NCI-H510A treated with DMSO at 0.1 percent for 48 hours (cell line): ENCODE measurements at regions not wholly inside any gene's neighbourhood (a gene's known extent, or its start where the extent isn't known, plus 50 kb on each side); places are given as distances from the start of the nearest gene placed in this dataset.

Experiments
- DNase-seq: peaks from one replicate; lab custom pipeline; 2025; lab: John Stamatoyannopoulos, UW

- peak; percentile 30 for DNase-seq
Measured at GRCh38 chr11:120013325-120014250, 124.3 kb downstream of the TRIM29 start.

GRCh38 chr11:120012245-120012644 is 125.7 kb downstream of the TRIM29 start:
- DNase-seq: no peak

GRCh38 chr11:120011836-120012235 is 126.1 kb downstream of the TRIM29 start:
- DNase-seq: no peak

GRCh38 chr11:120010775-120011174 is 127.1 kb downstream of the TRIM29 start:
- no peak for DNase-seq

- no peak for DNase-seq
Measured at GRCh38 chr11:120009938-120010337, 128.0 kb downstream of the TRIM29 start.

- no peak for DNase-seq
Measured at GRCh38 chr11:120007144-120007543, 130.8 kb downstream of the TRIM29 start.

- no peak for DNase-seq
Measured at GRCh38 chr11:120004723-120005122, 133.2 kb downstream of the TRIM29 start.

- peak; percentile 79 for DNase-seq
Measured at GRCh38 chr11:120001178-120002090, 136.5 kb downstream of the TRIM29 start.

- DNase-seq: no peak
Measured at GRCh38 chr11:119999220-119999619, 138.7 kb downstream of the TRIM29 start.

- no peak for DNase-seq
Measured at GRCh38 chr11:119996556-119996955, 141.4 kb downstream of the TRIM29 start.

- no peak for DNase-seq
Measured at GRCh38 chr11:119995730-119996491, 142.0 kb downstream of the TRIM29 start.

- DNase-seq: peak; percentile 78
Measured at GRCh38 chr11:119993722-119994121, 144.2 kb downstream of the TRIM29 start.

GRCh38 chr11:119992171-119993051 is 145.5 kb downstream of the TRIM29 start:
- DNase-seq: no peak

GRCh38 chr11:119991669-119992068 is 146.2 kb downstream of the TRIM29 start:
- peak; percentile 26 for DNase-seq

- DNase-seq: peak; percentile 29
Measured at GRCh38 chr11:119991022-119991404, 146.9 kb downstream of the TRIM29 start.

GRCh38 chr11:119990309-119991021 is 147.4 kb downstream of the TRIM29 start:
- DNase-seq: no peak

- no peak for DNase-seq
Measured at GRCh38 chr11:119989159-119989821, 148.6 kb downstream of the TRIM29 start.

- DNase-seq: no peak
Measured at GRCh38 chr11:119985551-119985950, 152.4 kb downstream of the TRIM29 start.

- DNase-seq: no peak
Measured at GRCh38 chr11:119983816-119984215, 154.1 kb downstream of the TRIM29 start.

- no peak for DNase-seq
Measured at GRCh38 chr11:119983240-119983732, 154.6 kb downstream of the TRIM29 start.
